GM23338 (cell line): ENCODE measurements at regions not wholly inside any gene's neighbourhood (a gene's known extent, or its start where the extent isn't known, plus 50 kb on each side); places are given as distances from the start of the nearest gene placed in this dataset.

Experiments used
- ATAC-seq: fragments of 200-7000 bp; cut with Tn5 transposase; 3 replicates; pipeline ENCODE4 v1.9.1; 2020
- DNase-seq: peaks from one replicate; pipeline ENCODE4 v3.0.0-alpha.2; 2015; ENCODE audit warnings: low spot score
- H2AFZ ChIP-seq: fragments of 200-600 bp; sonication (generic); 2 replicates; pipeline ENCODE4 v1.8.0; 2016; ENCODE audit warnings: antibody characterized with exemption, mild to moderate bottlenecking, moderate library complexity
- H3F3A ChIP-seq: fragments of 200-600 bp; sonication (generic); replicated peaks from 2 replicates; pipeline ENCODE4 v1.8.0; 2017; ENCODE audit warnings: antibody characterized with exemption, mixed run types, low read depth
- H3K27ac ChIP-seq: fragments of 200-600 bp; sonication (generic); 2 replicates; pipeline ENCODE4 v1.6.1; 2016; ENCODE audit warnings: low read depth
- H3K27me3 ChIP-seq: fragments of 200-600 bp; sonication (generic); 2 replicates; pipeline ENCODE4 v1.8.0; 2016; ENCODE audit warnings: mild to moderate bottlenecking, mixed run types, moderate library complexity; ENCODE audit not compliant: insufficient read depth
- H3K36me3 ChIP-seq: fragments of 200-600 bp; sonication (generic); 2 replicates; pipeline ENCODE4 v1.8.0; 2016; ENCODE audit warnings: mild to moderate bottlenecking; ENCODE audit not compliant: insufficient read depth
- H3K4me1 ChIP-seq: fragments of 200-600 bp; sonication (generic); 2 replicates; pipeline ENCODE4 v1.8.0; 2016; ENCODE audit warnings: mild to moderate bottlenecking, moderate library complexity; ENCODE audit not compliant: insufficient read depth
- H3K4me2 ChIP-seq: fragments of 200-600 bp; sonication (generic); 2 replicates; pipeline ENCODE4 v1.7.1; 2017; ENCODE audit warnings: mixed run types
- H3K4me3 ChIP-seq: fragments of 200-600 bp; sonication (generic); 2 replicates; pipeline ENCODE4 v1.6.1; 2016; ENCODE audit warnings: mixed run types
- H3K79me2 ChIP-seq: fragments of 200-600 bp; sonication (generic); replicated peaks from 2 replicates; pipeline ENCODE4 v1.8.0; 2017; ENCODE audit warnings: mild to moderate bottlenecking; ENCODE audit not compliant: insufficient read depth
- H3K9me2 ChIP-seq: fragments of 200-600 bp; sonication (generic); 2 replicates; pipeline ENCODE4 v1.8.0; 2017; ENCODE audit not compliant: insufficient read depth
- H4K20me1 ChIP-seq: fragments of 200-600 bp; sonication (generic); replicated peaks from 2 replicates; pipeline ENCODE4 v1.8.0; 2017; ENCODE audit warnings: mild to moderate bottlenecking; ENCODE audit not compliant: insufficient read depth
- H3K27ac Mint-ChIP-seq: 2 replicates; pipeline ENCODE4 v1.8.0; 2020; ENCODE audit warnings: inconsistent platforms, mild to moderate bottlenecking, moderate library complexity, mixed read lengths
- H3K27me3 Mint-ChIP-seq: 3 replicates; pipeline ENCODE4 v1.8.0; 2022; ENCODE audit warnings: low read depth, mild to moderate bottlenecking, moderate library complexity, mixed read lengths, inconsistent platforms; ENCODE audit not compliant: insufficient read depth, poor library complexity
- H3K36me3 Mint-ChIP-seq: 3 replicates; pipeline ENCODE4 v1.8.0; 2021; ENCODE audit warnings: low read depth, mild to moderate bottlenecking, inconsistent platforms, moderate library complexity, mixed read lengths
- H3K4me1 Mint-ChIP-seq: 3 replicates; pipeline ENCODE4 v1.8.0; 2020; ENCODE audit warnings: mild to moderate bottlenecking, inconsistent platforms, mixed read lengths
- H3K4me3 Mint-ChIP-seq: 3 replicates; pipeline ENCODE4 v1.8.0; 2021; ENCODE audit warnings: moderate library complexity, mild to moderate bottlenecking, inconsistent platforms, mixed read lengths
- H3K9me3 Mint-ChIP-seq: 3 replicates; pipeline ENCODE4 v1.8.0; 2020; ENCODE audit warnings: moderate library complexity, mild to moderate bottlenecking, inconsistent platforms, mixed read lengths
- CREB1 ChIP-seq: fragments of 250-450 bp; sonication (Bioruptor Pico); IDR thresholded peaks from 2 replicates; pipeline ENCODE4 v1.5.0; 2020; ENCODE audit warnings: low read depth, mild to moderate bottlenecking, moderate library complexity
- EZH2 ChIP-seq: fragments of 200-600 bp; sonication (generic); IDR thresholded peaks from one replicate; pipeline ENCODE4 v1.8.0; 2017; ENCODE audit warnings: antibody characterized with exemption, mild to moderate bottlenecking, low read depth; ENCODE audit not compliant: unreplicated experiment
- EZH2phosphoT487 ChIP-seq: fragments of 200-600 bp; sonication (generic); IDR thresholded peaks from one replicate; pipeline ENCODE4 v1.8.1; 2018; ENCODE audit warnings: antibody characterized with exemption; ENCODE audit not compliant: unreplicated experiment
- JUNB ChIP-seq: IDR thresholded peaks from one replicate; pipeline ENCODE4 v1.6.1; 2016; ENCODE audit warnings: antibody characterized with exemption; ENCODE audit not compliant: unreplicated experiment
- NANOG ChIP-seq: IDR thresholded peaks from 2 replicates; pipeline ENCODE4 v1.6.1; 2016; ENCODE audit warnings: antibody characterized with exemption, borderline replicate concordance
- POLR2AphosphoS5 ChIP-seq: IDR thresholded peaks from 2 replicates; pipeline ENCODE4 v1.6.1; 2016; ENCODE audit warnings: antibody characterized with exemption, low read depth
- REST ChIP-seq: IDR thresholded peaks from one replicate; pipeline ENCODE4 v1.6.1; 2018; ENCODE audit warnings: antibody characterized with exemption; ENCODE audit not compliant: unreplicated experiment
- STAT1 ChIP-seq: IDR thresholded peaks from one replicate; pipeline ENCODE4 v1.6.1; 2016; ENCODE audit warnings: antibody characterized with exemption; ENCODE audit not compliant: unreplicated experiment
- ZNF114 ChIP-seq: fragments of 250-450 bp; sonication (Bioruptor Pico); IDR thresholded peaks from 2 replicates; pipeline ENCODE4 v1.5.0; 2020; ENCODE audit warnings: mild to moderate bottlenecking, moderate library complexity
- ZNF331 ChIP-seq: fragments of 250-450 bp; sonication (Bioruptor Pico); IDR thresholded peaks from 2 replicates; pipeline ENCODE4 v1.5.0; 2020; ENCODE audit warnings: low read depth, mild to moderate bottlenecking, moderate library complexity
- ZNF462 ChIP-seq: fragments of 250-450 bp; sonication (Bioruptor Pico); IDR thresholded peaks from 2 replicates; pipeline ENCODE4 v1.5.0; 2020; ENCODE audit warnings: mild to moderate bottlenecking, moderate library complexity
- TF ChIP-seq, protein P1 (sequence below), 2 experiments: fragments of 200-600 bp in 1 of 2; sonication (generic) in 1 of 2; conservative IDR thresholded peaks; 2 replicates each; pipeline versions ENCODE4 v1.5.1 to v1.6.1; 2016 to 2017; ENCODE audit warnings: antibody characterized with exemption in 2 of 2, low read depth in 2 of 2, mild to moderate bottlenecking in 2 of 2, moderate library complexity in 1 of 2
- TF ChIP-seq, protein P2 (sequence below): IDR thresholded peaks from 2 replicates; pipeline ENCODE4 v1.6.1; 2016; ENCODE audit warnings: antibody characterized with exemption

- Histone ChIP-seq H3F3A (no peaks in the 10 kb centered on the region), H4K20me1 (no peaks in the 10 kb centered on the region), H3K9me2 (no peaks in the 10 kb centered on the region), H3K79me2 (no peaks in the 10 kb centered on the region), H3K4me2 (no peak overlapping the region), H3K27ac (no peak overlapping the region), H3K27me3 (no peaks in the 10 kb centered on the region), H3K36me3 (no peaks in the 10 kb centered on the region), H3K4me1 (no peaks in the 10 kb centered on the region), H3K4me3 (no peak overlapping the region), H2AFZ (no peak overlapping the region)
- Mint-ChIP-seq H3K27me3 (no peaks in the 10 kb centered on the region), H3K36me3 (no peaks in the 10 kb centered on the region), H3K4me3 (no peak overlapping the region), H3K4me1 (no peaks in the 10 kb centered on the region), H3K27ac (no peak overlapping the region), H3K9me3 (peaks cover 73% of the 10 kb centered on the region)
- DNase-seq (no peak), ATAC-seq (no peak)
- TF ChIP-seq POLR2AphosphoS5: no peak
- no peak for TF ChIP-seq STAT1
- no peak for TF ChIP-seq ZNF114 (CRISPR knock-in tag)
- TF ChIP-seq EZH2phosphoT487: no peak
- TF ChIP-seq JUNB: no peak
- no peak for TF ChIP-seq ZNF331 (CRISPR knock-in tag)
- TF ChIP-seq, protein P1, sequence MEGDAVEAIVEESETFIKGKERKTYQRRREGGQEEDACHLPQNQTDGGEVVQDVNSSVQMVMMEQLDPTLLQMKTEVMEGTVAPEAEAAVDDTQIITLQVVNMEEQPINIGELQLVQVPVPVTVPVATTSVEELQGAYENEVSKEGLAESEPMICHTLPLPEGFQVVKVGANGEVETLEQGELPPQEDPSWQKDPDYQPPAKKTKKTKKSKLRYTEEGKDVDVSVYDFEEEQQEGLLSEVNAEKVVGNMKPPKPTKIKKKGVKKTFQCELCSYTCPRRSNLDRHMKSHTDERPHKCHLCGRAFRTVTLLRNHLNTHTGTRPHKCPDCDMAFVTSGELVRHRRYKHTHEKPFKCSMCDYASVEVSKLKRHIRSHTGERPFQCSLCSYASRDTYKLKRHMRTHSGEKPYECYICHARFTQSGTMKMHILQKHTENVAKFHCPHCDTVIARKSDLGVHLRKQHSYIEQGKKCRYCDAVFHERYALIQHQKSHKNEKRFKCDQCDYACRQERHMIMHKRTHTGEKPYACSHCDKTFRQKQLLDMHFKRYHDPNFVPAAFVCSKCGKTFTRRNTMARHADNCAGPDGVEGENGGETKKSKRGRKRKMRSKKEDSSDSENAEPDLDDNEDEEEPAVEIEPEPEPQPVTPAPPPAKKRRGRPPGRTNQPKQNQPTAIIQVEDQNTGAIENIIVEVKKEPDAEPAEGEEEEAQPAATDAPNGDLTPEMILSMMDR (conservative IDR thresholded peaks at IDR 0.05; ENCODE audit: low read depth in 2 of 2): no peak
- TF ChIP-seq CREB1 (CRISPR knock-in tag): no peak
- no peak for TF ChIP-seq NANOG
- no peak for TF ChIP-seq EZH2
- TF ChIP-seq, protein P2, sequence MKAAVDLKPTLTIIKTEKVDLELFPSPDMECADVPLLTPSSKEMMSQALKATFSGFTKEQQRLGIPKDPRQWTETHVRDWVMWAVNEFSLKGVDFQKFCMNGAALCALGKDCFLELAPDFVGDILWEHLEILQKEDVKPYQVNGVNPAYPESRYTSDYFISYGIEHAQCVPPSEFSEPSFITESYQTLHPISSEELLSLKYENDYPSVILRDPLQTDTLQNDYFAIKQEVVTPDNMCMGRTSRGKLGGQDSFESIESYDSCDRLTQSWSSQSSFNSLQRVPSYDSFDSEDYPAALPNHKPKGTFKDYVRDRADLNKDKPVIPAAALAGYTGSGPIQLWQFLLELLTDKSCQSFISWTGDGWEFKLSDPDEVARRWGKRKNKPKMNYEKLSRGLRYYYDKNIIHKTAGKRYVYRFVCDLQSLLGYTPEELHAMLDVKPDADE: no peak
- TF ChIP-seq REST: no peak
- TF ChIP-seq ZNF462 (CRISPR knock-in tag): no peak
Measured at GRCh38 chr2:6228251-6228650, 536.1 kb downstream of the SOX11 start.
